Activated CD4-positive, alpha-beta T cell treated with anti-CD3 and anti-CD28 coated beads, Interleukin-2, amount 10 ng/mL, durations not matched to agents 24 days and 14 days (primary cell): ENCODE measurements at regions not wholly inside any gene's neighbourhood (a gene's known extent, or its start where the extent isn't known, plus 50 kb on each side); places are given as distances from the start of the nearest gene placed in this dataset.

ENCODE experiments used
- DNase-seq: peaks from one replicate; pipeline ENCODE4 v3.0.0; 2022
- H3K27ac Mint-ChIP-seq: one replicate; pipeline ENCODE4 v1.8.0; 2022; ENCODE audit warnings: mild to moderate bottlenecking, mixed read lengths
- H3K27me3 Mint-ChIP-seq: one replicate; pipeline ENCODE4 v1.8.0; 2022; ENCODE audit warnings: mixed read lengths
- H3K36me3 Mint-ChIP-seq: one replicate; pipeline ENCODE4 v1.8.0; 2022; ENCODE audit warnings: low read depth, mild to moderate bottlenecking, mixed read lengths
- H3K4me1 Mint-ChIP-seq: one replicate; pipeline ENCODE4 v1.8.0; 2021; ENCODE audit warnings: mixed read lengths
- H3K4me3 Mint-ChIP-seq: one replicate; pipeline ENCODE4 v1.8.0; 2022; ENCODE audit warnings: mild to moderate bottlenecking, moderate library complexity, mixed read lengths
- H3K9me3 Mint-ChIP-seq: one replicate; pipeline ENCODE4 v1.8.0; 2021; ENCODE audit warnings: mixed read lengths
- intact Hi-C: fragments of 100-400 bp; cut with micrococcal nuclease; formaldehyde crosslinking; loops from one replicate; pipeline ENCODE4 v1.15.1; 2023

DNA sequence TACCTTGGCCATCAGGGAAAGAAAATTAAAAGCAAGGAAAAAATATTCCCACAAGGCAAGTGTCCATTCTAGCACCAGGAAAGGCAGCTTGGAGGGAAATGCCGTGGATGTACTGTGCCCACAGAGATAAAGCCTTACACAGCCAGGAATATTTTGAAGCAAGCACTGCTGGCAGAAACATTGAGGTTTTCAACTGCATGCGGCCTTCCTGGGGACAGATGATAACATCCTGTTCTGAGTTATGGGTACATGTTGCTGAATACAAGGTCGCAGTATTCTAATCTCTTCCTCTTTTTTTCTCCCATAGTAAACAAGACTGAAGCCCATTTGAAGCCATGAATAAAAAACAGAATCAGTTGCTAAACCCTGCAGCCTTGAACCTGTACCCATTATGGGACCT, 197.1 kb downstream of the BTG1 start:
- Mint-ChIP-seq H3K9me3 (peaks cover 3% of the 10 kb centered on the region), H3K27ac (no peak overlapping the region), H3K36me3 (peaks cover 1% of the 10 kb centered on the region), H3K27me3 (no peaks in the 10 kb centered on the region), H3K4me1 (peaks cover 3% of the 10 kb centered on the region), H3K4me3 (no peak overlapping the region)
- peak; percentile 59 for DNase-seq
- intact Hi-C loops: no loop called here

DNA sequence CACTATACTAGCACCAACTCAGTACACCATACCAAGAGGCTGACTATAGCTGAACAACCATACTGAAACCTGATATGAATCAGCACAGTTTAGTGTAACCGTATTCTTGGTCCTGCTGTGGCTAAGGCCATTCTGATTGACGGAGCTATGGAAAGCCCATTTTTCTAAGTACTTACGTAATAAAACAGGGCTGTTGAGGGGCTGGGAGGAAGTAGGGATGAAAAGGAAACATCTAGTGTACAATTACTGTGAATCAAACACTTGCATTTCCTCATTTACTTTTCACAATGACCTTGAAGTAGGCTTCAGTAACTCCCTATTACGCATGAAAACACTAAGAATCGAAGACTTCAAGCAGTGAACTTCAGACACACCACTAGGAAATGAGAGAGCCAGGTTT, 198.2 kb downstream of the BTG1 start:
- H3K4me1 Mint-ChIP-seq: peaks cover 3% of the 10 kb centered on the region
- H3K9me3 Mint-ChIP-seq: peaks cover 7% of the 10 kb centered on the region
- no peak overlapping the region for H3K4me3 Mint-ChIP-seq
- no peak overlapping the region for H3K27ac Mint-ChIP-seq
- intact Hi-C loops: no loop called here
- H3K27me3 Mint-ChIP-seq: no peaks in the 10 kb centered on the region
- H3K36me3 Mint-ChIP-seq: peaks cover 1% of the 10 kb centered on the region
- no peak for DNase-seq

GRCh38 chr12:91944637-91945036, 201.0 kb downstream of the BTG1 start:
- Mint-ChIP-seq H3K4me3 (no peak overlapping the region), H3K4me1 (peaks cover 3% of the 10 kb centered on the region), H3K27ac (no peak overlapping the region), H3K27me3 (no peaks in the 10 kb centered on the region), H3K36me3 (peaks cover 1% of the 10 kb centered on the region), H3K9me3 (peaks cover 17% of the 10 kb centered on the region)
- intact Hi-C loops: no loop called here
- DNase-seq: no peak

DNA sequence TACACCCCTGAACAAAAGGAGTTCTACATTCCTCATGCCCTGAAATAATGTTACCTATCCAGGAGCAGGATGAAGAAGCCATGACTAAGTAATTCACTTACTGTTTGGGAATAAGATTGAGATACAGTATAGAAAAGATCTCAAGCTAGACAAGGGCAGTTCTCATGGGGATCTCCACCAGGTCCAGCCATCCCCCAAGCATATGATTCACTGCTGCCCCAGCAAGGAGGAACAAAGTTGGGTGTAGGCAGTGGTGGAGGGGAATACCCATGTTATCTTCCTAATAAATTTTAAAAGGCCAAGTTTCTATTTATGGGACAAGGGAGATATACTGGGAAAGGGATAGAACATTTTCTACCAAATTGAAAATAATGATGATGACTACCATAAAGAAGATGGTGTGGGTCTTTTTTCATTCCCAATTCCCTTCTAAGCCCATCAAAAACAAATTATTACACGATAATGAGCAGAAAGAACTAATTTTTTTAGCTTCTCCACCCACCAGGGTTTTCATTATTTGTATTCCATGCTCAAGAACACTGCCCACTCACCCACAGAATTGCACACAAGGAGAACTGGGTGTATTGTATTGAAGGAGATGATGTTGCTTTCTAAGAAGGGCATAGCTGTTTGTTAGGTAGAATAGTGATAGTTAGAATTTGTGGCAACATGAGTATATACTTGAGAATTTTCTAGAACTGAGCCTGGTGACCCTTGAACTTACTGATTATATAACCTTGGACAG, 204.6 kb downstream of the BTG1 start:
- H3K36me3 Mint-ChIP-seq: no peaks in the 10 kb centered on the region
- intact Hi-C loops: no loop called here
- peaks cover 24% of the 10 kb centered on the region for H3K9me3 Mint-ChIP-seq
- no peaks in the 10 kb centered on the region for H3K4me1 Mint-ChIP-seq
- no peaks in the 10 kb centered on the region for H3K27me3 Mint-ChIP-seq
- no peak overlapping the region for H3K4me3 Mint-ChIP-seq
- no peak for DNase-seq
- H3K27ac Mint-ChIP-seq: no peak overlapping the region

DNA sequence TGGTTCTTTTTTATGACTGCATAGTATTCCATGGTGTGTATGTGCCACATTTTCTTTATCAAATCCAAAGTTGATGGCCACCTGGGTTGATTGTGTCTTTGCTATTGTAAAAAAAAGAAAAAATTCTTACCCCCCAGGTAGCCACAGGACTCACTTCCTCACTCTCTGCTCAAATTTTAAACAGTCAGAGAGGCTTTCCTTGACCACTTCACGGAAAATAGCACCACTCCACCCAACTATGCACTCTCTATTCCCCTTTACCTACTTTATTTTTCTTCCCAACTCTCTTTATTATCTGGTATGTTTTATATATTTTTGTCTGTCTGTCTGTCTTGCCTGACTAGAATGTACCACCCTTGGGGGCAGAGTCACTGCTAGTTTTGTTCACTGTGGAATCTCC, 205.3 kb downstream of the BTG1 start:
- H3K9me3 Mint-ChIP-seq: peaks cover 24% of the 10 kb centered on the region
- H3K4me1 Mint-ChIP-seq: peaks cover under 1% of the 10 kb centered on the region
- H3K36me3 Mint-ChIP-seq: no peaks in the 10 kb centered on the region
- H3K4me3 Mint-ChIP-seq: no peak overlapping the region
- H3K27me3 Mint-ChIP-seq: no peaks in the 10 kb centered on the region
- no peak overlapping the region for H3K27ac Mint-ChIP-seq
- DNase-seq: no peak
- intact Hi-C loops: no loop called here

DNA sequence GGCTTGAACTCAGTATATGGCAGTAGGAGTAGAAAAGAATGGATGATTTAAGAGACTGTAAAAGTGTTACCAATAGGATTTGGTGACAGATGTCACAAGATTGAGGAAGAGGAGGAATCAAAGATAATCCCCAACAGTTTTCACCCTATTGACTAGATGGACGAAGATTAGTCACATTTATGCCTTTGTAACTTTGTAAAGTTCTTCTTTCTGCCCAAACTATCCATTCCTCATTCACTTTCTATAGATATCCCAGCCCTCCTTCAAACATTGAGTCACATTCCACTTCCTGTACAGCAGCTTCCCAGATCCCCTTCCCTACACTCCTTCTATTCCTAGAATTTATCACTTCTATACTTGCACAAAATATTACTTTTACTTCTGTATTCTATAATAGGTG, 207.9 kb downstream of the BTG1 start:
- Mint-ChIP-seq H3K4me1 (peaks cover 1% of the 10 kb centered on the region), H3K9me3 (peaks cover 17% of the 10 kb centered on the region), H3K27me3 (no peaks in the 10 kb centered on the region), H3K4me3 (no peak overlapping the region), H3K27ac (no peak overlapping the region), H3K36me3 (no peaks in the 10 kb centered on the region)
- no peak for DNase-seq
- intact Hi-C loops: no loop called here

DNA sequence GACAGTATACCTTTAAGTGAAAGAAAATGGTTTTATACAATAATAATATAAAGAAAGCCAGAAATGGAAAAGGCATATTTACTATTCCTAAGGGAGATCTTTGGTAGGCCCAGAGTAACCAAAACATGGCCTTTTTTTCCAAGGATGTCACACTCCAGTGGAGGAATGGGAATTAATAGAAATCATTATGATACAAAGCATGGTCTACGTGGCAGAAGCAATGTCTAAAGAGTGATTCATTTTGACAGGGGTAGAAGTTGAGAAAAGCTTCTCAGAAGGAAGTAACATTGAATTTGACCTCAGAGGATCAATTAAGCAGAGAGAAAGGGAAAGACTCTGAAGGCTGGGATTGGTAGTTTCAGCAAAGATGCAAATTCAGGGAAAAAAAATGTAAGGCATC, 208.6 kb downstream of the BTG1 start:
- no peaks in the 10 kb centered on the region for H3K36me3 Mint-ChIP-seq
- H3K4me1 Mint-ChIP-seq: peaks cover 1% of the 10 kb centered on the region
- DNase-seq: no peak
- intact Hi-C loops: no loop called here
- H3K27ac Mint-ChIP-seq: no peak overlapping the region
- H3K27me3 Mint-ChIP-seq: no peaks in the 10 kb centered on the region
- H3K9me3 Mint-ChIP-seq: peaks cover 17% of the 10 kb centered on the region
- H3K4me3 Mint-ChIP-seq: no peak overlapping the region

GRCh38 chr12:91935296-91935695, 210.3 kb downstream of the BTG1 start:
- Mint-ChIP-seq H3K9me3 (peaks cover 11% of the 10 kb centered on the region), H3K36me3 (no peaks in the 10 kb centered on the region), H3K27me3 (no peaks in the 10 kb centered on the region), H3K4me3 (no peak overlapping the region), H3K27ac (no peak overlapping the region), H3K4me1 (peaks cover 1% of the 10 kb centered on the region)
- no peak for DNase-seq
- intact Hi-C loops: no loop called here

DNA sequence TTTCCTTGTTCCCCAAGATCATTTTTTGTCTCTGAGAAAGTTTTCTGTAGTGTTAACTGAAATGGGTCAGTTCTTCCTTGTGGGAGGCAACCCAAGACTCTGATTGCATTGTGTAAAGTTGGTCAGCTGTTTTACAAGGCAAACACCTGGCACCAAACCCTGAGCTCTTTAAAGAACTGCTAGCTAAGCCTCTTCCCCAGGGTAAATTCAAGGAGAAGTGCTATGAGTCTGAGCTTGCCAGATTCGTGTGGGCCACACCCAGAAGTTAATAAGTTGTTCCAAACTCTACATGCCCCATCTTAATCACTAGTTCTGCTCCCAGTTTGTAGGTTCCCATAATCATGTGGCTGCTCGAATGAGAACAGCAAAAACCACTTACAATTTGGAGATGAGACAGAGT, 214.5 kb downstream of the BTG1 start:
- Mint-ChIP-seq H3K36me3 (no peaks in the 10 kb centered on the region), H3K4me1 (peaks cover 1% of the 10 kb centered on the region), H3K4me3 (no peak overlapping the region), H3K27ac (no peak overlapping the region), H3K27me3 (no peaks in the 10 kb centered on the region), H3K9me3 (peaks cover 5% of the 10 kb centered on the region)
- no peak for DNase-seq
- intact Hi-C loops: no loop called here

DNA sequence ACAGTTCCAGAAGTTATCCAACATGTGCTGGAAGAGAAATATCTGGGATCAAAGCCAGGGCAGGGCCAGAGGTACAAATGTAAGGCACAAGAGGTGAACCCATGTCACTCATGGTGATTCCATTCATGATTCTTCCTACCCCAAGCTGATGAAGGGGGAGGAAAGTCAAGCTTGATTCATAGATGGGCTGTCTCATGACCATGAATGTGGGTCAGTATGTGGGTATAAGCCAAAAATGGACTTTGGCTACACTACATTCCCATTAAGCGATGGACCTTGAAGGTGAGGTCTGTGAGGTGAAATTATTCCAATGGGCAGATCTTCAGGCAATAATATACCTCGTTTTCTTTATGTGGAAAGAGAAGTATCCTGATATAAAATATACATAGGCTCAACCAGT, 217.1 kb downstream of the BTG1 start:
- no peak overlapping the region for H3K4me3 Mint-ChIP-seq
- no peak for DNase-seq
- H3K36me3 Mint-ChIP-seq: no peaks in the 10 kb centered on the region
- H3K27ac Mint-ChIP-seq: no peak overlapping the region
- no peaks in the 10 kb centered on the region for H3K4me1 Mint-ChIP-seq
- intact Hi-C loops: no loop called here
- peaks cover 10% of the 10 kb centered on the region for H3K9me3 Mint-ChIP-seq
- no peaks in the 10 kb centered on the region for H3K27me3 Mint-ChIP-seq

DNA sequence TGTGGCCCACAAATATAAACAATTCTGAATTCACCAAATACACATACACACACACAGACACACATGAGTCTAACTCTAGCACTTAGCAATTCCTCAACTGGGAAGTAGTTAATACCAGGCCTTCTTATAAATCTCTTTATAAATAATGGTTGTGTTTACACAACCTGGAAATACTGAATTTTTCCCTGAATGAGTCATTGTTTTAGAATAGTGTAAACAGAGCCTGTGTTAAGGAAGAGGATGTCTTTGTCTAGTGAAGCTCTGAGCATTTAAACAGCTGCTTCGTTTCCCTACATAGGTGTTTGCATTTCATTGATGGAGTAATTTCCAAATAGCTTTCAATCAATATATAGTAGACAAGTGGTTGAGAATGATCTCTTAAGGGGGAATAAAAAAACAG, 218.8 kb downstream of the BTG1 start:
- Mint-ChIP-seq H3K4me3 (no peak overlapping the region), H3K9me3 (peaks cover 13% of the 10 kb centered on the region), H3K36me3 (no peaks in the 10 kb centered on the region), H3K27me3 (no peaks in the 10 kb centered on the region), H3K4me1 (no peaks in the 10 kb centered on the region), H3K27ac (no peak overlapping the region)
- DNase-seq: no peak
- intact Hi-C loops: no loop called here

DNA sequence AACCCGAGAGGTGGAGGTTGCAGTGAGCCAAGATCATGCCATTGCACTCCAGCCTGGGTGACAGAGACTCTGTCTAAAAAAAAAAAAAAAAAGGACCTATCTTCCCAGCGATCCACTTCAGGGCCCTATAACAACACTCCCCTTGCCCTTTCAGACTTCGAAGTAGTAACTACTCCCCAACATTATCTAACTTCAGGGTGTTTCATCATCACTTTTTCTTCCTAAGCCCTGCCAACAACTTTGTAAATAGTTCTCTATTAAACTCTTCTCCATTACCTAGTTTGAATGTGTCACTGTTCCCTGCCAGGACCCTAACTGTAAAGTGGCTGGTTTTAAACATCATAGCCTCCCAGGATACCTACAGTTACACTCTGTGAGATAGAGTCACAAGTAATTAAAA, 220.8 kb downstream of the BTG1 start:
- intact Hi-C loops: no loop called here
- Mint-ChIP-seq H3K4me3 (no peak overlapping the region), H3K36me3 (no peaks in the 10 kb centered on the region), H3K4me1 (peaks cover 6% of the 10 kb centered on the region), H3K9me3 (peaks cover 13% of the 10 kb centered on the region), H3K27me3 (no peaks in the 10 kb centered on the region), H3K27ac (no peak overlapping the region)
- DNase-seq: no peak

DNA sequence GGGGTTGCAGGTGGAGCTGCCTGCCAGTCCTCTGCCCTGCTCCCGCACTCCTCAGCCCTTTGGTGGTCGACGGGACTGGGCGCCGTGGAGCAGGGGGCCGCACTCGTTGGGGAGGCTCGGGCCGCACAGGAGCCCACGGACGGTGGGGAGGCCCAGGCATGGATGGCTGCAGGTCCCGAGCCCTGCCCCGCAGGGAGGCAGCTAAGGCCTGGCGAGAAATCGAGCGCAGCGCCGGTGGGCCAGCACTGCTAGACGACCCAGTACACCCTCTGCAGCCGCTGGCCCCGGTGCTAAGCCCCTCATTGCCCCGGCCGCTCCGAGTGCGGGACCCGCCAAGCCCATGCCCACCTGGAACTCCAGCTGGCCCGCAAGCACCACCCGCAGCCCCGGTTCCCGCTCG, 221.8 kb downstream of the BTG1 start:
- no peak overlapping the region for H3K4me3 Mint-ChIP-seq
- intact Hi-C loops: no loop called here
- H3K9me3 Mint-ChIP-seq: peaks cover 13% of the 10 kb centered on the region
- no peaks in the 10 kb centered on the region for H3K27me3 Mint-ChIP-seq
- no peak overlapping the region for H3K27ac Mint-ChIP-seq
- peaks cover 6% of the 10 kb centered on the region for H3K4me1 Mint-ChIP-seq
- no peak for DNase-seq
- H3K36me3 Mint-ChIP-seq: no peaks in the 10 kb centered on the region

DNA sequence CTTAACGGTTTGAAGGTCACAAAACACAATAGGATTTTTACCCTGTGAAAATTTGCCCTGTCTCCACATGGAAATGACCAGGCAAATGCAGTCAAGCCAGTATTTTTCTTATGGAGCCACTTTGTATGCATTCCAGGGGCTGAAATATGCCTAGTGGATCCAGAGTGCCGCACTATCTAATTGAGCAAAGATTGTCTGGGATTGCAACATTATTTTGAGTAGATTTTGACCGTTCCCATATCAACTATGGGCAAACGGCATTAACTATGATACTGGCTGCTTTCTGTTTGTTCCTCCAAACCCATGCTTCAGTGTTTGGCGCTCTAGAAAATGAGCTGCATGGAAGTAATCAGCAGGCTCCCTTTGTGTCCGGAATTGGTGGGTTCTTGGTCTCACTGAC, 223.0 kb downstream of the BTG1 start:
- Mint-ChIP-seq H3K4me1 (peaks cover 8% of the 10 kb centered on the region), H3K9me3 (peaks cover 14% of the 10 kb centered on the region), H3K27ac (no peak overlapping the region), H3K36me3 (no peaks in the 10 kb centered on the region), H3K4me3 (no peak overlapping the region), H3K27me3 (no peaks in the 10 kb centered on the region)
- intact Hi-C loops: no loop called here
- DNase-seq: no peak

- no peaks in the 10 kb centered on the region for H3K36me3 Mint-ChIP-seq
- peaks cover 14% of the 10 kb centered on the region for H3K9me3 Mint-ChIP-seq
- H3K27me3 Mint-ChIP-seq: no peaks in the 10 kb centered on the region
- peaks cover 8% of the 10 kb centered on the region for H3K4me1 Mint-ChIP-seq
- DNase-seq: no peak
- intact Hi-C loops: no loop called here
- H3K27ac Mint-ChIP-seq: no peak overlapping the region
- H3K4me3 Mint-ChIP-seq: no peak overlapping the region
Observed at GRCh38 chr12:91922139-91922538, 223.5 kb downstream of the BTG1 start.
